Kidney capillary endothelial cell (primary cell): ENCODE measurements at regions not wholly inside any gene's neighbourhood (a gene's known extent, or its start where the extent isn't known, plus 50 kb on each side); places are given as distances from the start of the nearest gene placed in this dataset.
"Not testable (repeated sequence)": the region's sequence is repeated elsewhere in the genome, so short reads cannot be mapped to it uniquely, and the experiment has no call there.

ENCODE experiments used
- DNase-seq: peaks from one replicate; pipeline ENCODE4 v3.0.0-alpha.2; 2018; ENCODE audit warnings: low spot score

- no peak for DNase-seq
Observed at GRCh38 chr4:64014647-64015046, 394.6 kb downstream of the TECRL start.

- DNase-seq, result no peak
Observed at GRCh38 chr4:64001229-64001898, 407.9 kb downstream of the TECRL start.

GRCh38 chr4:64000241-64000640, 409.0 kb downstream of the TECRL start:
- DNase-seq, result no peak

GRCh38 chr4:63986253-63986652, 423.0 kb downstream of the TECRL start:
- DNase-seq, result no peak

- no peak for DNase-seq
Observed at GRCh38 chr4:63983224-63983623, 426.0 kb downstream of the TECRL start.

GRCh38 chr4:63965875-63966274, 443.4 kb downstream of the TECRL start:
- DNase-seq, result no peak

GRCh38 chr4:63942706-63943286, 466.5 kb downstream of the TECRL start:
- DNase-seq, result not testable (repeated sequence)

GRCh38 chr4:63937961-63938360, 471.3 kb downstream of the TECRL start:
- DNase-seq, result no peak

- DNase-seq, result no peak
Observed at GRCh38 chr4:63922146-63922545, 487.1 kb downstream of the TECRL start.

- no peak for DNase-seq
Observed at GRCh38 chr4:63921561-63921960, 487.7 kb downstream of the TECRL start.

- DNase-seq, result no peak
Observed at GRCh38 chr4:63919636-63920365, 489.4 kb downstream of the TECRL start.

- no peak for DNase-seq
Observed at GRCh38 chr4:63906660-63907183, 502.5 kb downstream of the TECRL start.

- no peak for DNase-seq
Observed at GRCh38 chr4:63904201-63904600, 505.0 kb downstream of the TECRL start.

GRCh38 chr4:63901304-63901703, 507.9 kb downstream of the TECRL start:
- no peak for DNase-seq

GRCh38 chr4:63898961-63899360, 510.3 kb downstream of the TECRL start:
- DNase-seq, result no peak

- no peak for DNase-seq
Observed at GRCh38 chr4:63894161-63894560, 515.1 kb downstream of the TECRL start.

GRCh38 chr4:63869370-63869769, 539.9 kb downstream of the TECRL start:
- no peak for DNase-seq

GRCh38 chr4:63851496-63851895, 557.8 kb downstream of the TECRL start:
- DNase-seq, result no peak

GRCh38 chr4:63841266-63841665, 568.0 kb downstream of the TECRL start:
- DNase-seq, result no peak

- no peak for DNase-seq
Observed at GRCh38 chr4:63831590-63832155, 577.6 kb downstream of the TECRL start.

GRCh38 chr4:63817196-63817865, 591.9 kb downstream of the TECRL start:
- DNase-seq, result no peak
